ENCODE measurements at regions not wholly inside any gene's neighbourhood (a gene's known extent, or its start where the extent isn't known, plus 50 kb on each side); places are given as distances from the start of the nearest gene placed in this dataset.

DNA sequence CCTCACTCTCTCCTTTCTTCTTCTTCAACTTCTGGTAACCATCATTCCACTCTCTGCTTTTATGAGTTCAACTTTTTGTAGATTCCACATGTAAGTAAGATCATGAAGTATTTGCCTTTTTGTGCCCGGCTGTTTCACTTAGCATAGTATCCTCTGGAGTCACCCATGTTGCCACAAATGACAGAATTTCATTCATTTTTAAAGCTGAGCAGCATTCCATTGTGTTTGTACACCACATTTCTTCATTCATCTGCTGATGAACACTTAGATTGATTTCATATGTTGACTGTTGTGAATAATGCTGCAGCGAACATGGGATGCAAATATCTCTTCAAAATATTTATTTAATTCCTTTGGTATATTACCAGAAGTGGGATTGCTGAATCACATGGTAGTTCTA, 133.6 kb upstream of the ERBB4 start:
- TF ChIP-seq, protein P1, sequence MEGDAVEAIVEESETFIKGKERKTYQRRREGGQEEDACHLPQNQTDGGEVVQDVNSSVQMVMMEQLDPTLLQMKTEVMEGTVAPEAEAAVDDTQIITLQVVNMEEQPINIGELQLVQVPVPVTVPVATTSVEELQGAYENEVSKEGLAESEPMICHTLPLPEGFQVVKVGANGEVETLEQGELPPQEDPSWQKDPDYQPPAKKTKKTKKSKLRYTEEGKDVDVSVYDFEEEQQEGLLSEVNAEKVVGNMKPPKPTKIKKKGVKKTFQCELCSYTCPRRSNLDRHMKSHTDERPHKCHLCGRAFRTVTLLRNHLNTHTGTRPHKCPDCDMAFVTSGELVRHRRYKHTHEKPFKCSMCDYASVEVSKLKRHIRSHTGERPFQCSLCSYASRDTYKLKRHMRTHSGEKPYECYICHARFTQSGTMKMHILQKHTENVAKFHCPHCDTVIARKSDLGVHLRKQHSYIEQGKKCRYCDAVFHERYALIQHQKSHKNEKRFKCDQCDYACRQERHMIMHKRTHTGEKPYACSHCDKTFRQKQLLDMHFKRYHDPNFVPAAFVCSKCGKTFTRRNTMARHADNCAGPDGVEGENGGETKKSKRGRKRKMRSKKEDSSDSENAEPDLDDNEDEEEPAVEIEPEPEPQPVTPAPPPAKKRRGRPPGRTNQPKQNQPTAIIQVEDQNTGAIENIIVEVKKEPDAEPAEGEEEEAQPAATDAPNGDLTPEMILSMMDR (IDR thresholded peaks at IDR 0.05; ENCODE audit: low read length), result no peak
- no peak for TF ChIP-seq EZH2 (IDR thresholded peaks at IDR 0.05; ENCODE audit: borderline replicate concordance, low read length)
